ENCODE measurements at regions not wholly inside any gene's neighbourhood (a gene's known extent, or its start where the extent isn't known, plus 50 kb on each side); places are given as distances from the start of the nearest gene placed in this dataset.
"Not testable (repeated sequence)": the region's sequence is repeated elsewhere in the genome, so short reads cannot be mapped to it uniquely, and the experiment has no call there.

GRCh38 chr4:163697121-163697520, 202.6 kb downstream of the TMA16 start:
- DNase-seq: no peak

- DNase-seq: not testable (repeated sequence)
Observed at GRCh38 chr4:163700383-163700782, 205.9 kb downstream of the TMA16 start.

GRCh38 chr4:163701916-163702315, 207.4 kb downstream of the TMA16 start:
- DNase-seq: no peak

DNA sequence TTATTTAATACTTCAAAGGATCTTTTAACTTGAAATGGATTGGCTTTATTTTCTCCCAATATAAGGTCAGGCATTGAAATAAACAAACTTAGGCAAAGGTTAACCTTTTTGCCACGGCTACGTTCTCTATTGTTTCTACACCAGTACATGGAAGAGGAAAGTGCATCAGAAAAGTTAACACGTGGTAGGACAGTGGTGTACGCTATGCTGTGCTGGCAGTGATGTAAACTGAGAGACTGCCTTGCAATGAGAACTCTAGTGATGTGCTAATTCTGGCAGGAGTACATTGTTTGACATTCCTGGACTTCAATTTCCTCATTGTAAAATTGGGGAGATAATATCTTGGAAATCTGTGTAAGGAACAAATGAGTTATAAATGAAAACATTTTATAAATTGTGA, 208.2 kb downstream of the TMA16 start:
- DNase-seq: no peak

- DNase-seq: no peak
Observed at GRCh38 chr4:163703251-163703650, 208.8 kb downstream of the TMA16 start.

GRCh38 chr4:163707873-163708272, 213.4 kb downstream of the TMA16 start:
- no peak for DNase-seq

DNA sequence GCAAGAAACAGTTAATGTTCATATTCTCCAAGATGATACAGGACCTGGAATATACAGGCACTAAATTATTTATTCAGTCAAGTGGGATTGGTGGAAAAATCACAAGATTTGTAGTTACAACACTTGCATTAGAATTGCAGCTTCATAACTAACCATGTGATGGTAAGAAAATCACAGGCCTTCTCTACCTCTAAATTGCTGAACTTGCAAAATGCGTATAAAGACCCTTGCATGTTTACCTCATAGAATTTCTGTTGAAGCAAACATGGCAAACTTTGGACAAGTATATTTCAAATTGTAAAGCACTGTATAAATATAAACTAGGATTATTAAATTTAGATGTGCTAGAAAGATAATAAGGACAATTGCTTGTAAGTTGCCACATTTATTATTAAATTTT, 215.1 kb downstream of the TMA16 start:
- DNase-seq: no peak

- no peak for DNase-seq
Observed at GRCh38 chr4:163710158-163710557, 215.7 kb downstream of the TMA16 start.

DNA sequence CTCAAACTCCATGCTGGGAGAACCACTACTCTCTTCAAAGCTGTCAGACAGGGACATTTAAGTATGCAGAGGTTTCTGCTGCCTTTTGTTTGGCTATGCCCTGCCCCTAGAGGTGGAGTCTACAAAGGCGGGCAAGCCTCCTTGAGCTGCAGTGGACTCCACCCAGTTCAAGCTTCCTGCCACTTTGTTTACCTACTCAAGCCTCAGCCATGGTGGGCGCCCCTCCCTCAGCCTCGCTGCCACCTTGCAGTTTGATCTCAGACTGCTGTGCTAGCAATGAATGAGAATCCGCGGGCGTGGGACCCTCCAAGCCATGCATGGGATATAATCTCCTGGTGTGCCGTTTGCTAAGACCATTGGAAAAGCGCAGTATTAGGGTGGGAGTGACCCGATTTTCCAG, 230.0 kb downstream of the TMA16 start:
- DNase-seq: not testable (repeated sequence)

DNA sequence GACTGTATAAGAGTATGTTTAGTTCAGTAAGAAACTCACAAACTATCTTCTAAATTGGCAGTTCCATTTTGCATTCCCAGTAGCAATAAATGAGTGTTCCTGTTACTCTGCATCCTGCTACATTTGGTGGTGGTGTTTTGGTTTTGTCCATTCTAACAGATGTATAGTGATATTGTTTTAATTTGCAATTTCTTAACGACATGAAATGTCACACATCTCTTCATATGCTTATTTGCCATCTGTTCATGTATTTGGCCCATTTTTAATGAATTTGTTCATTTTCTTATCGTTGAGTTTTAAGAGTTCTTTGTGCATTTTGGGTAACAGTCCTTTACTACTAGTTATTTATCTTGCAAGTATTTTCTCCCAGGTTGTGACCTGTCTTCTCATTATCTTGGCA, 232.2 kb downstream of the TMA16 start:
- no peak for DNase-seq

DNA sequence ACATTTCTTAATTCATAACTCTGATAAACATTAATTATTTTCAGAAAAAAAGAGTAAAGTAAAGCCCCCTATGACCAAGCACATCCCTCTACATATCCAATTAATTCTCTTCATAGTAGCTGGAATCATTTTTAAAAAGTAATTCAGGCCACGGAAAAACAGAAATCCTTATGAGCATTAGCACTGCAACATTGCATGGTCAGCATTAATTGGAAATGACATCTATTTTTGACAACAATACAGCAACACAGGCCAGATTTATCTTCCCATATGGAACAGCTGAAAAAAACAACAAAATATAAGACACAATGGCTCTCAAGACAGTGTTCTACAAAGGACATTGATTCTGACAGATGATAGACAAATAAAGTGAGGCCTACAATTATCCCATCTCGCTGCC, 236.6 kb downstream of the TMA16 start:
- no peak for DNase-seq

- DNase-seq: no peak
Observed at GRCh38 chr4:163732473-163732872, 238.0 kb downstream of the TMA16 start.

GRCh38 chr4:163736876-163737275, 242.4 kb downstream of the TMA16 start:
- DNase-seq: no peak

GRCh38 chr4:163737846-163738245, 243.4 kb downstream of the TMA16 start:
- DNase-seq: not testable (repeated sequence)

DNA sequence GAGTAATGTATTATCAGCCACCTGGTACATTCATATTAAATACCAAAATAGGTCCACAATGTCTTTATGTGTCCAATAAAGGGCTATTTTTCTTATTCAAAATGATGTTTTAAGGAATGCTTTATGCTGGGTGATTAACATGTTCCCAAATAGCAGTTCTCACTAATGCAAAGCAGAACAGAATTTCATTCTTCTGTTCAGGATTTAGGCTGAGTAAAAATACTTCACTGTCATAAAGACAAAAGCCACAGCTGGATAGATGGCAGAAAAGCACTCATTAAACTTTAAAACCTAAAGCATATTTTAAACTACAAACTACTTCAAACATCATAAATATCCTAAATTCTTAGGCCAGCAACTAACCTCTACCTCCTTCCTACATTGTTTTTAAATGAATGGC, 244.0 kb downstream of the TMA16 start:
- no peak for DNase-seq

- no peak for DNase-seq
Observed at GRCh38 chr4:163744861-163745260, 250.4 kb downstream of the TMA16 start.

DNA sequence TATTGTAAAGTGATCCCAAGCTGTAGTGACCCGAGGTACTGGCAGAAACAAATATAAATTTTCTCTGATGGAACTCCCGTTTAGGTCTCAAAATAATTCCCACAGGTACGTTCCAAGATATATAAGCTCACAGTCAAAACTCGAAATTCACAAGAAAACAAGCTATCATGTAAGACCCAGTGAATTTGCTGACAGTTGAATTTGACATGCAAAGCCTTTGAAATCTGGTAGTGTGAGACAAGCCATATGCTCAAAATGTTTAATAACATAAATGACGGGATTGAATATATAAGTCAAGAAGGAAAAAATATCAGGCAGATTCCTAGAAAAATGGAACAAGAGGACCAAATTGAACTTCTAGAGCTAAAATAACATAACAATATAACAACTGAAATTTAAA, 252.8 kb downstream of the TMA16 start:
- DNase-seq: no peak

GRCh38 chr4:163747886-163748285, 253.4 kb downstream of the TMA16 start:
- no peak for DNase-seq

DNA sequence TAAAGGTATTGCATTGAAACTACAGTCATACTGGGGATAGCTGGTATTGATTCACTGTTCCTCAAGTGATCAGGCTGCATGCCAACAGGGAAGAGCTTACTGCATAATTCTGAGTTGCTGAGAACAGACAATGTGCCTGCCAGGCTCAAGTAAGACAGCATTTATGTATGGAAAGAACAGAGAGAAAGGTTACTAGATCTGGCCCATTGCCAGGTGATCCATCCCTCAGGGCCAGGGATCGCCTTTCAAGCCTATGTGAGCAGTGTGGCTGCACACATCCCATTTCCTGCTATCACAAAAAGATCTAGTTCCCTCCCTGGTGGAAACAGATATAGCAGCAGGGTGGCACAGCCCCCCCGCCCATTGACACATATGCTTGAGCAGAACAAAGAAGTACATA, 254.0 kb downstream of the TMA16 start:
- DNase-seq: no peak

DNA sequence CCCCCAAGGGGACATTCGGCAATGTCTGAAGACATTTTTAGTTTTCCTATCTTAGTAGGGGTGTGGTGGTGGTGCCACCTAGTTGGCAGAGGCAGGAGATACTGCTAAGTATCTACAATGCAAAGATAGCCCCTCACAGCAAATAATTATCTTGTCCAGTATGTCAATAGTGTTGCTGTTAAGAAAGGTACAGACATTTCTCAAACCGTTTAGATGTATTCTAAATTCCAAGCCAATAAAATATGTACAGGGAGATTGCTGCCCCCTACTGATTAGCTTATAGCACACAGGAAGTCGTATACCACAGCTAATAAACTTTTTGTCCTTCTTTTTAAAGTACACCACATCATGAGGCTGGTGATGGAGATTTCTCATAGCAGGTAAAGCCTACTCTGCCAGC, 260.5 kb downstream of the TMA16 start:
- DNase-seq: no peak

DNA sequence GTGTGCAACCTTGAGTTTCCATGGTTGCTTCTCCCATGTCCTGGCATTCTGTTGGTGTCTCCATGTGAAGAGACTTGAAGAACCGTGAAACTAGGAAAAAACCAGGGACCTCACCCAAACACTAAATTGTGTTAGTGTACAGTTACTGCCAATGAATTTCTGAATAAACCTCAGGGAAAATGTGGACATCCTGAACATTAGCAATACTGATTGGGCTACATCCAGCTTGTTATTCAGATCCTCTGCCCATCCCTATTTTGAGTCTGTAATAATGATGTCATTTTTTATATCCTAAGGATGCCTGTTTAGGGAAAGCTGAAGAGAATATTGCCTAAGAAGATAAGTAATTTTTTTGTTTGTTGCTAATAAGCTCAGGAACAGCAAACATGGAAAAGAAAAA, 262.7 kb downstream of the TMA16 start:
- DNase-seq: no peak

GRCh38 chr4:163758032-163758431, 263.5 kb downstream of the TMA16 start:
- DNase-seq: no peak

- no peak for DNase-seq
Observed at GRCh38 chr4:163762741-163763140, 268.3 kb downstream of the TMA16 start.

GRCh38 chr4:163764569-163764968, 270.1 kb downstream of the TMA16 start:
- no peak for DNase-seq

DNA sequence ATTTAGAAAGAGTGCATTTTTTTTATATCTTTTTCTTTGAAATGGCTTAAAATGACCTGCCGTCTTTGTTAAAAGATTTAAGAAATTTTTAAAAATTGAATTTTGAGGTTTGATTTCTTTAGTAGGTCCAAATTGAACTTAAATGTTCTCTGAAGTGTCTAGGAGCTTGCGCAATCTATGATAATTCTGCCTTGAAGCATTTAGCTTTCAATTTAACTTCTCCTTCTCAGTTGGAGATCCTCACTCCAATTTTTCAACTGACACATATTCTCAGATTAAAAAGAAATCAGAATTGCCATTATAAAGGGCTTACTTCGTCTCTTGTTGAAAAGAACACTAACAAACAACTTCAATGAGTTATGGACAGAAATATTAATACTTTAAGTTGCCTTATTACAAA, 273.5 kb downstream of the TMA16 start:
- DNase-seq: no peak

- no peak for DNase-seq
Observed at GRCh38 chr4:163772238-163772637, 277.7 kb downstream of the TMA16 start.

Measured in activated gamma-delta T cell (primary cell).